ENCODE measurements at regions not wholly inside any gene's neighbourhood (a gene's known extent, or its start where the extent isn't known, plus 50 kb on each side); places are given as distances from the start of the nearest gene placed in this dataset.

DNA sequence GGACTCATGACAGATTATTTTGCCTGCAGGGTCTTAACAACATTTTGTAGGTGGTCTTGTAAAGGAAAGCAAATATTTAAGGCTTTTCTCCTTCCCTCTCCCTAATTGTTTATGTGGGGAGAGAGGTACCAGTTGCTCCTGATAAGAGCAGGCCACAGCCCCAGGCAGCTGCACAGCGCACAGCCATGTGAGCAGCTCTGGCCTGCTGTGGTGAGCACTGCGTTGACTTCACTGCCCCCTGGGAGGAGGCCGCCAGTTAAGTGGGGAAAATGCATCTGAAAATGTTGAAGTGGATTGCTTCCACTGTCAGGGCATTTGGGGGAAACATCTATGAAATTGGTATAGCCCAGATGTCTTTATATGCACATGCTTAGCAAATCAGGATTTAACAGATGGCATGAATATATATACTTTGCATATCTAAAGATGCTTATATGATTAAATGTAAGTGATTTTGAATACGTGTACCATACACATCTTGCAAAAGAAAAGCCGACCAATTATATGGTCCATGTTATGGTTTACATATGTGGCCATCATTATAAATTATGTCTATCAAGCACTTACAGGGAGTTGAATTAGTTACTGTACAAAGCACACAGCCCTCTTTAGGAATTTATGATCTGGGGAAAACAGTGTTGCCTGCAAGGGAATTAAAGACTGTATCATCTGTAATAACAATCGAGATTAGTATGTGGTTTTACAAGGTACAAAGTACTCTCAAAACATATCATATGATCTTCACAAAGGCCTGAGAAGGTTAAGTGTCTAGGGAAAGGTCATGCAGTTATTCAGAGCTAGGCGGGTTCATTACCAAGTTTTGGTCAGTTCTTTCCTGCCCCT lies 132.1 kb downstream of the RHOU start:
- Histone ChIP-seq H3K4me1 (no peaks in the 10 kb centered on the region), H3K4me3 (no peak overlapping the region), H3K27me3 (ENCODE audit: insufficient read depth in 3 of 3, low read length in 2 of 3) (no peaks in the 10 kb centered on the region), H3K9me3 (no peaks in the 10 kb centered on the region), H3K36me3 (ENCODE audit: insufficient read depth in 1 of 2, low read depth in 1 of 2) (no peaks in the 10 kb centered on the region), H3K27ac (no peak overlapping the region)
- WGBS, 3 donors = 74 to 80% (median 76%) methylated on average over 7 of the region's 7 CpGs
- DNase-seq (no peak), ATAC-seq (no peak)
- no peak for TF ChIP-seq CTCF (IDR thresholded peaks at IDR 0.05)
- intact Hi-C loops (cut with DNase I) = no loop called here

- ATAC-seq = peak in 2 of 4 donors; percentile 47 to 91
- 63 to 72% (median 65%) methylated on average over 12 of the region's 12 CpGs for WGBS, 3 donors
- Histone ChIP-seq H3K9me3 (no peaks in the 10 kb centered on the region), H3K27me3 (ENCODE audit: insufficient read depth in 3 of 3, low read length in 2 of 3) (no peaks in the 10 kb centered on the region), H3K4me3 (no peak overlapping the region), H3K36me3 (ENCODE audit: insufficient read depth in 1 of 2, low read depth in 1 of 2) (no peaks in the 10 kb centered on the region), H3K27ac (no peak overlapping the region), H3K4me1 (no peaks in the 10 kb centered on the region)
- DNase-seq = peak in 1 of 2 donors; percentile 36
- intact Hi-C loops (cut with DNase I) = no loop called here
- TF ChIP-seq CTCF (IDR thresholded peaks at IDR 0.05) = no peak
Observed at GRCh38 chr1:228867951-228868730, 132.9 kb downstream of the RHOU start.

DNA sequence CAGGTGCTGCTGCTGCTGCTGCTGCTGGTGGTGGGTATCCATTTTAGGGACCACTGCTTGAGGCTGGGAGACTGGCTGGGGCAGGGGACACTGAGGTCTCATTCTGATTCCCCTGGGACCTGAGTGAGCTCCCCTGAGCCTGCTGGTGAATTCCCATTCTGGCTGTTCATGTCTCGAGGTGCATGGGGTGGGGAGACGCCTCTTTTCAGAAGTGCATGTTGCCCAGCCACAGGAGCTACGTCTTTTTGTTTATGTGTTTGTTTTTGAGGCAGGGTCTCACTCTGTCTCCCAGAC lies 133.4 kb downstream of the RHOU start:
- Histone ChIP-seq H3K9me3 (no peaks in the 10 kb centered on the region), H3K27ac (no peak overlapping the region), H3K4me3 (no peak overlapping the region), H3K36me3 (ENCODE audit: insufficient read depth in 1 of 2, low read depth in 1 of 2) (no peaks in the 10 kb centered on the region), H3K4me1 (no peaks in the 10 kb centered on the region), H3K27me3 (ENCODE audit: insufficient read depth in 3 of 3, low read length in 2 of 3) (no peaks in the 10 kb centered on the region)
- no peak for DNase-seq
- ATAC-seq = no peak
- 90 to 98% (median 96%) methylated on average over 3 of the region's 3 CpGs for WGBS, 3 donors
- intact Hi-C loops (cut with DNase I) = no loop called here
- no peak for TF ChIP-seq CTCF (IDR thresholded peaks at IDR 0.05)

- no peaks in the 10 kb centered on the region for H3K27me3 ChIP-seq (ENCODE audit: insufficient read depth in 3 of 3, low read length in 2 of 3)
- 92 to 96% (median 92%) methylated on average over 7 of the region's 7 CpGs for WGBS, 3 donors
- no peaks in the 10 kb centered on the region for H3K9me3 ChIP-seq
- intact Hi-C loops (cut with DNase I) = no loop called here
- H3K4me3 ChIP-seq = no peak overlapping the region
- H3K27ac ChIP-seq = no peak overlapping the region
- H3K36me3 ChIP-seq (ENCODE audit: insufficient read depth in 1 of 2, low read depth in 1 of 2) = no peaks in the 10 kb centered on the region
- H3K4me1 ChIP-seq = no peaks in the 10 kb centered on the region
- no peak for TF ChIP-seq CTCF (IDR thresholded peaks at IDR 0.05)
- ATAC-seq (no peak), DNase-seq (no peak)
Observed at GRCh38 chr1:228869312-228869824, 134.1 kb downstream of the RHOU start.

Measured in psoas muscle (tissue), 7 donors.